ENCODE measurements at regions not wholly inside any gene's neighbourhood (a gene's known extent, or its start where the extent isn't known, plus 50 kb on each side); places are given as distances from the start of the nearest gene placed in this dataset.

- TF ChIP-seq ZNF174 (tag by site-specific recombination; IDR thresholded peaks at IDR 0.05) (no peak), ZXDB (tag by site-specific recombination; IDR thresholded peaks at IDR 0.05) (no peak), ZNF138 (tag by site-specific recombination; IDR thresholded peaks at IDR 0.05; ENCODE audit: borderline replicate concordance) (no peak), ZNF350 (tag by site-specific recombination; IDR thresholded peaks at IDR 0.05) (no peak), REST (tag by site-specific recombination; IDR thresholded peaks at IDR 0.05) (no peak), ZNF121 (tag by site-specific recombination; IDR thresholded peaks at IDR 0.05) (no peak), ZFP3 (tag by site-specific recombination; IDR thresholded peaks at IDR 0.05; ENCODE audit: low read depth) (no peak), REPIN1 (tag by site-specific recombination; IDR thresholded peaks at IDR 0.05; ENCODE audit: low read depth) (no peak)
- TF ChIP-seq, protein P1, sequence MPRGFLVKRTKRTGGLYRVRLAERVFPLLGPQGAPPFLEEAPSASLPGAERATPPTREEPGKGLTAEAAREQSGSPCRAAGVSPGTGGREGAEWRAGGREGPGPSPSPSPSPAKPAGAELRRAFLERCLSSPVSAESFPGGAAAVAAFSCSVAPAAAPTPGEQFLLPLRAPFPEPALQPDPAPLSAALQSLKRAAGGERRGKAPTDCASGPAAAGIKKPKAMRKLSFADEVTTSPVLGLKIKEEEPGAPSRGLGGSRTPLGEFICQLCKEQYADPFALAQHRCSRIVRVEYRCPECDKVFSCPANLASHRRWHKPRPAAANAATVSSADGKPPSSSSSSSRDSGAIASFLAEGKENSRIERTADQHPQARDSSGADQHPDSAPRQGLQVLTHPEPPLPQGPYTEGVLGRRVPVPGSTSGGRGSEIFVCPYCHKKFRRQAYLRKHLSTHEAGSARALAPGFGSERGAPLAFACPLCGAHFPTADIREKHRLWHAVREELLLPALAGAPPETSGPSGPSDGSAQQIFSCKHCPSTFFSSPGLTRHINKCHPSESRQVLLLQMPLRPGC (tag by site-specific recombination; IDR thresholded peaks at IDR 0.05) = no peak
- TF ChIP-seq, protein P2, sequence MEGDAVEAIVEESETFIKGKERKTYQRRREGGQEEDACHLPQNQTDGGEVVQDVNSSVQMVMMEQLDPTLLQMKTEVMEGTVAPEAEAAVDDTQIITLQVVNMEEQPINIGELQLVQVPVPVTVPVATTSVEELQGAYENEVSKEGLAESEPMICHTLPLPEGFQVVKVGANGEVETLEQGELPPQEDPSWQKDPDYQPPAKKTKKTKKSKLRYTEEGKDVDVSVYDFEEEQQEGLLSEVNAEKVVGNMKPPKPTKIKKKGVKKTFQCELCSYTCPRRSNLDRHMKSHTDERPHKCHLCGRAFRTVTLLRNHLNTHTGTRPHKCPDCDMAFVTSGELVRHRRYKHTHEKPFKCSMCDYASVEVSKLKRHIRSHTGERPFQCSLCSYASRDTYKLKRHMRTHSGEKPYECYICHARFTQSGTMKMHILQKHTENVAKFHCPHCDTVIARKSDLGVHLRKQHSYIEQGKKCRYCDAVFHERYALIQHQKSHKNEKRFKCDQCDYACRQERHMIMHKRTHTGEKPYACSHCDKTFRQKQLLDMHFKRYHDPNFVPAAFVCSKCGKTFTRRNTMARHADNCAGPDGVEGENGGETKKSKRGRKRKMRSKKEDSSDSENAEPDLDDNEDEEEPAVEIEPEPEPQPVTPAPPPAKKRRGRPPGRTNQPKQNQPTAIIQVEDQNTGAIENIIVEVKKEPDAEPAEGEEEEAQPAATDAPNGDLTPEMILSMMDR (tag by site-specific recombination; IDR thresholded peaks at IDR 0.05) = no peak
Observed at GRCh38 chr5:37916525-37916924, 76.7 kb upstream of the GDNF start.

Data from HEK293 (cell line).